SK-N-MC (cell line): ENCODE measurements at regions not wholly inside any gene's neighbourhood (a gene's known extent, or its start where the extent isn't known, plus 50 kb on each side); places are given as distances from the start of the nearest gene placed in this dataset.

Experiments used
- EZH2 ChIP-seq: fragments of 200-600 bp; sonication (generic); IDR thresholded peaks from one replicate; pipeline ENCODE4 v1.6.1; 2017; ENCODE audit warnings: antibody characterized with exemption
- POLR2AphosphoS5 ChIP-seq: IDR thresholded peaks from 2 replicates; pipeline ENCODE4 v1.6.1; 2012; ENCODE audit warnings: mild to moderate bottlenecking, low read depth, low read length, borderline replicate concordance

DNA sequence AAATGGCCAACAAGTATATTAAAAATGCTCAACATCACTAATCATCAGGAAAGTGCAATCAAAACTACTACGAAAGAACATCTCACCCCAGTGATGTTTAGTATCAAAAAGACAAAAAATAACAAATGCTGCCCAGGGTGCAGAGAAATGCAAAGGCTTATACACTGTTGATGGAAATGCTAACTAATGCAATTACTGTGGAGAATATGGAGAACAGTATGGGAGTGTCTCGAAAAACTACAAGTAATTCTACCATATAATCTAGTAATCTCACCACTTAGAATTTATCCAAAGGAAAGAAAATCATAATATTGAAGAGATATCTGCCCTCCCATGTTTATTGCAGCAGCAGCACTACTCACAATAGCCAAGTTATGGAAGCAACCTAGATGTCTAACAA lies 246.5 kb upstream of the VLDLR start:
- no peak for TF ChIP-seq POLR2AphosphoS5
- no peak for TF ChIP-seq EZH2
